ENCODE measurements at regions not wholly inside any gene's neighbourhood (a gene's known extent, or its start where the extent isn't known, plus 50 kb on each side); places are given as distances from the start of the nearest gene placed in this dataset.

- in situ Hi-C loops (cut with MboI; ENCODE audit: low sequenced_read_pairs), result loop anchor here (5.0 kb wide), 2 partner anchors 111 to 291 kb away; no protein-coding TSS in a partner anchor
- H2AK5ac ChIP-seq (ENCODE audit: low read depth, low read length), result no peak overlapping the region
- H3K27me3 ChIP-seq (ENCODE audit: control insufficient read depth, insufficient read depth, low read length), result peaks cover 26% of the 10 kb centered on the region
- H3K9me3 ChIP-seq (ENCODE audit: control insufficient read depth, insufficient read depth, low read length), result no peaks in the 10 kb centered on the region
- no peak overlapping the region for H3K4me2 ChIP-seq (ENCODE audit: low read depth, low read length)
- H3K36me3 ChIP-seq (ENCODE audit: control insufficient read depth, insufficient read depth, low read length), result no peaks in the 10 kb centered on the region
- H2BK20ac ChIP-seq (ENCODE audit: low read depth, low read length), result no peak overlapping the region
- H3K14ac ChIP-seq (replicated peaks; ENCODE audit: low read depth, low read length), result no peak overlapping the region
- dilution Hi-C loops (cut with HindIII; ENCODE audit: low sequenced_read_pairs, unreplicated experiment), result loop anchor here (25.0 kb wide), 1 partner anchor 301 kb away; no protein-coding TSS in a partner anchor
- no peak overlapping the region for H2AFZ ChIP-seq (replicated peaks; ENCODE audit: low read length, poor library complexity)
- intact Hi-C loops (cut with micrococcal nuclease), result no loop called here
- no peak overlapping the region for H2AK9ac ChIP-seq (replicated peaks; ENCODE audit: low read depth, low read length, poor library complexity)
- no peak overlapping the region for H4K5ac ChIP-seq (ENCODE audit: low read depth, low read length)
- no peak for TF ChIP-seq RCOR1 (IDR thresholded peaks at IDR 0.05; ENCODE audit: insufficient replicate concordance, low read length)
- TF ChIP-seq CHD1 (IDR thresholded peaks at IDR 0.05; ENCODE audit: low read depth, low read length), result no peak
- no peak for TF ChIP-seq MXI1 (IDR thresholded peaks at IDR 0.05; ENCODE audit: borderline replicate concordance, low read depth, low read length)
- TF ChIP-seq ELK1 (IDR thresholded peaks at IDR 0.05; ENCODE audit: borderline replicate concordance, low read depth, low read length), result no peak
- TF ChIP-seq SMC3 (IDR thresholded peaks at IDR 0.05; ENCODE audit: low read depth, low read length), result no peak
- no peak for TF ChIP-seq USF2 (IDR thresholded peaks at IDR 0.05; ENCODE audit: low read depth, low read length)
- no peak for TF ChIP-seq NFE2L2 (IDR thresholded peaks at IDR 0.05; ENCODE audit: low read depth, low read length)
- no peak for TF ChIP-seq MAZ (IDR thresholded peaks at IDR 0.05; ENCODE audit: borderline replicate concordance, low read depth, low read length)
- no peak for TF ChIP-seq MAFK (IDR thresholded peaks at IDR 0.05; ENCODE audit: low read depth, low read length)
- no peak for TF ChIP-seq RAD21 (IDR thresholded peaks at IDR 0.05; ENCODE audit: low read length)
- no peak for TF ChIP-seq POLR2A (IDR thresholded peaks at IDR 0.05; ENCODE audit: low read depth, low read length)
- no peak for TF ChIP-seq RFX5 (IDR thresholded peaks at IDR 0.05; ENCODE audit: low read depth, low read length)
- no peak for TF ChIP-seq CEBPB (IDR thresholded peaks at IDR 0.05; ENCODE audit: low read depth, low read length)
- no peak for TF ChIP-seq BHLHE40 (IDR thresholded peaks at IDR 0.05; ENCODE audit: low read depth, low read length)
- no peak for TF ChIP-seq FOS (IDR thresholded peaks at IDR 0.05; ENCODE audit: low read depth, low read length)
- TF ChIP-seq CTCF (conservative IDR thresholded peaks at IDR 0.05; ENCODE audit: low read depth, low read length), result no peak
- no peak overlapping the region for H3K56ac ChIP-seq (ENCODE audit: extremely low read depth, insufficient read depth, low read length)
- no peak overlapping the region for H3K9ac ChIP-seq (ENCODE audit: low read depth, low read length)
- ATAC-seq (ENCODE audit: low read depth), result no peak
- no peak overlapping the region for H3K27ac ChIP-seq (ENCODE audit: insufficient read depth, low read length)
- H3K79me1 ChIP-seq (ENCODE audit: low read depth in 1 of 2, low read length in 2 of 2), result no peaks in the 10 kb centered on the region
- no peak overlapping the region for H2BK120ac ChIP-seq (ENCODE audit: low read depth, low read length)
- no peaks in the 10 kb centered on the region for H3K9me1 ChIP-seq (ENCODE audit: insufficient read depth, low read length)
- no peak overlapping the region for H3K18ac ChIP-seq (ENCODE audit: low read depth, low read length)
- H2BK5ac ChIP-seq (ENCODE audit: low read depth, low read length, poor library complexity, severe bottlenecking), result no peak overlapping the region
- no peaks in the 10 kb centered on the region for H3K4me1 ChIP-seq (ENCODE audit: control insufficient read depth, insufficient read depth, low read length)
- CTCF ChIA-PET, result interaction anchor here (3.1 to 3.3 kb wide), 2 partner anchors 110 to 299 kb away, joined by 19 to 24 read pairs; no protein-coding TSS in a partner anchor
- no peaks in the 10 kb centered on the region for H4K20me1 ChIP-seq (ENCODE audit: insufficient read depth, low read length)
- H2BK15ac ChIP-seq (ENCODE audit: low read depth, low read length), result no peak overlapping the region
- POLR2A ChIA-PET (ENCODE audit: unreplicated experiment), result no interaction called here
- no peak overlapping the region for H3K23ac ChIP-seq (ENCODE audit: low read depth, low read length)
- DNase-seq, result no peak
- no TSS peak for BruUV-seq (replicated peaks)
- no peak overlapping the region for H4K8ac ChIP-seq (ENCODE audit: low read depth in 2 of 2, low read length in 2 of 2)
- no peak overlapping the region for H3K4ac ChIP-seq (ENCODE audit: low read depth, low read length)
- H4K91ac ChIP-seq (ENCODE audit: insufficient read depth, low read depth, low read length), result no peak overlapping the region
- no peak overlapping the region for H3K4me3 ChIP-seq (ENCODE audit: insufficient read depth, low read depth, low read length)
Measured at GRCh38 chr11:27186580-27186979, 146.0 kb downstream of the BBOX1 start.
